Neuronal stem cell (in vitro differentiated cells): ENCODE measurements at regions not wholly inside any gene's neighbourhood (a gene's known extent, or its start where the extent isn't known, plus 50 kb on each side); places are given as distances from the start of the nearest gene placed in this dataset.
"Not testable (repeated sequence)": the region's sequence is repeated elsewhere in the genome, so short reads cannot be mapped to it uniquely, and the experiment has no call there.

Experiments used
- DNase-seq: peaks from one replicate; pipeline ENCODE4 v3.0.0-alpha.2; 2013; ENCODE audit warnings: low spot score
- H2AFZ ChIP-seq: one replicate; pipeline ENCODE4 v1.6.1; 2013; ENCODE audit warnings: mild to moderate bottlenecking, low read length, inconsistent platforms
- H2AK5ac ChIP-seq: 2 replicates; pipeline ENCODE4 v1.6.1; 2013; ENCODE audit warnings: low read depth, mild to moderate bottlenecking, inconsistent platforms, low read length, moderate library complexity, mixed read lengths
- H2BK120ac ChIP-seq: 2 replicates; pipeline ENCODE4 v1.6.1; 2013; ENCODE audit warnings: low read depth, mild to moderate bottlenecking, inconsistent platforms, low read length, moderate library complexity, mixed read lengths
- H2BK12ac ChIP-seq: one replicate; pipeline ENCODE4 v1.6.1; 2013; ENCODE audit warnings: low read length, inconsistent platforms
- H2BK15ac ChIP-seq: 2 replicates; pipeline ENCODE4 v1.6.1; 2013; ENCODE audit warnings: mild to moderate bottlenecking, low read length, inconsistent platforms, mixed read lengths
- H2BK5ac ChIP-seq: one replicate; pipeline ENCODE4 v1.6.1; 2013; ENCODE audit warnings: inconsistent platforms, mild to moderate bottlenecking, low read length, moderate library complexity
- H3K14ac ChIP-seq: one replicate; pipeline ENCODE4 v1.6.1; 2013; ENCODE audit warnings: low read length, inconsistent platforms
- H3K18ac ChIP-seq: 2 replicates; pipeline ENCODE4 v1.6.1; 2013; ENCODE audit warnings: low read length, inconsistent platforms
- H3K23ac ChIP-seq: 2 replicates; pipeline ENCODE4 v1.6.1; 2013; ENCODE audit warnings: low read depth, mild to moderate bottlenecking, mixed read lengths, low read length, inconsistent platforms; ENCODE audit not compliant: poor library complexity
- H3K27ac ChIP-seq: replicated peaks from 3 replicates; pipeline ENCODE4 v1.5.1; 2013; ENCODE audit warnings: low read length, inconsistent platforms
- H3K27me3 ChIP-seq, 3 experiments: 2 replicates each; pipeline ENCODE4 v1.6.1; 2013; ENCODE audit warnings: low read length in 3 of 3, mild to moderate bottlenecking in 2 of 3, inconsistent platforms in 1 of 3, low read depth in 1 of 3, mixed read lengths in 1 of 3, moderate library complexity in 1 of 3; ENCODE audit not compliant: control insufficient read depth in 3 of 3, insufficient read depth in 3 of 3
- H3K36me3 ChIP-seq, 2 donors: replicated peaks in 1 of 2; 2 replicates each; pipeline ENCODE4 v1.6.1; 2013; ENCODE audit warnings: low read length in 2 of 2; ENCODE audit not compliant: control insufficient read depth in 2 of 2, insufficient read depth in 2 of 2
- H3K4ac ChIP-seq: 2 replicates; pipeline ENCODE4 v1.6.1; 2013; ENCODE audit warnings: inconsistent platforms, mild to moderate bottlenecking, low read length, moderate library complexity
- H3K4me1 ChIP-seq, 2 donors: 1 replicate in 1 of 2; 2 replicates in 1 of 2; pipeline ENCODE4 v1.6.1; 2013; ENCODE audit warnings: low read length in 2 of 2, low read depth in 1 of 2; ENCODE audit not compliant: control insufficient read depth in 2 of 2, insufficient read depth in 1 of 2
- H3K4me2 ChIP-seq: one replicate; pipeline ENCODE4 v1.6.1; 2013; ENCODE audit warnings: mild to moderate bottlenecking, low read length, inconsistent platforms; ENCODE audit not compliant: insufficient read depth, poor library complexity, severe bottlenecking
- H3K4me3 ChIP-seq, 2 donors: 2 replicates each; pipeline ENCODE4 v1.5.1; 2013; ENCODE audit warnings: low read length in 2 of 2, mild to moderate bottlenecking in 2 of 2, inconsistent platforms in 1 of 2, moderate library complexity in 1 of 2
- H3K79me1 ChIP-seq: one replicate; pipeline ENCODE4 v1.6.1; 2013; ENCODE audit warnings: low read depth, mild to moderate bottlenecking, inconsistent platforms, low read length, moderate library complexity
- H3K9ac ChIP-seq: one replicate; pipeline ENCODE4 v1.6.1; 2013; ENCODE audit warnings: mild to moderate bottlenecking, low read depth, low read length, inconsistent platforms; ENCODE audit not compliant: poor library complexity
- H3K9me3 ChIP-seq, 2 donors: replicated peaks in 1 of 2; 2 replicates each; pipeline versions ENCODE3 to v1.6.1; 2013; ENCODE audit warnings: low read length in 2 of 2, mild to moderate bottlenecking in 2 of 2, inconsistent platforms in 1 of 2, low read depth in 1 of 2, mixed read lengths in 1 of 2, moderate library complexity in 1 of 2; ENCODE audit not compliant: control insufficient read depth in 2 of 2, insufficient read depth in 1 of 2
- H4K8ac ChIP-seq: one replicate; pipeline ENCODE4 v1.6.1; 2013; ENCODE audit warnings: low read depth, mild to moderate bottlenecking, inconsistent platforms, low read length, moderate library complexity
- H4K91ac ChIP-seq: one replicate; pipeline ENCODE4 v1.6.1; 2013; ENCODE audit warnings: low read length, low read depth, mild to moderate bottlenecking, inconsistent platforms; ENCODE audit not compliant: poor library complexity
- WGBS, 2 donors: extraction: QIAGEN DNeasy Blood & Tissue Kit; methylation state at CpG; one replicate each; pipeline ENCODE4 v1.1.7; 2013; ENCODE audit warnings: missing lambda C conversion rate in 2 of 2, mixed read lengths in 1 of 2; ENCODE audit not compliant: insufficient read length in 2 of 2, insufficient replicate concordance in 1 of 2; ENCODE audit errors: extremely low coverage in 2 of 2; 5-methylcytosine and 5-hydroxymethylcytosine counted together

GRCh38 chr11:127790592-127790991 lies 790.0 kb upstream of the KIRREL3 start:
- no peaks in the 10 kb centered on the region for H3K27me3 ChIP-seq
- H3K4me3 ChIP-seq: no peak overlapping the region
- H4K91ac ChIP-seq: no peak overlapping the region
- no peak overlapping the region for H2BK15ac ChIP-seq
- no peak overlapping the region for H3K14ac ChIP-seq
- H3K18ac ChIP-seq: no peak overlapping the region
- no peak overlapping the region for H3K4me2 ChIP-seq
- peaks cover 2% of the 10 kb centered on the region in 2 donors for H3K4me1 ChIP-seq
- H2BK12ac ChIP-seq: no peak overlapping the region
- H3K23ac ChIP-seq: no peak overlapping the region
- no peaks in the 10 kb centered on the region for H3K36me3 ChIP-seq
- H3K27ac ChIP-seq: no peak overlapping the region
- DNase-seq: no peak
- H4K8ac ChIP-seq: no peak overlapping the region
- WGBS, 2 donors: no CpG with 5 or more reads among the region's 4 CpGs
- H3K9ac ChIP-seq: no peak overlapping the region
- no peak overlapping the region for H2AK5ac ChIP-seq
- H3K4ac ChIP-seq: no peak overlapping the region
- no peaks in the 10 kb centered on the region for H3K79me1 ChIP-seq
- no peak overlapping the region for H2BK5ac ChIP-seq
- H2BK120ac ChIP-seq: no peak overlapping the region
- H3K9me3 ChIP-seq: no peaks in the 10 kb centered on the region
- H2AFZ ChIP-seq: peak overlapping the region; percentile 65

- Histone ChIP-seq H2BK5ac (no peak overlapping the region), H3K4ac (no peak overlapping the region), H2AFZ (peak overlapping the region; percentile 65), H4K8ac (no peak overlapping the region), H2BK12ac (no peak overlapping the region), H3K14ac (no peak overlapping the region), H3K18ac (no peak overlapping the region), H3K4me2 (no peak overlapping the region), H3K27me3 (no peaks in the 10 kb centered on the region), H3K27ac (no peak overlapping the region), H3K23ac (no peak overlapping the region), H3K36me3 (no peaks in the 10 kb centered on the region), H3K79me1 (no peaks in the 10 kb centered on the region), H4K91ac (no peak overlapping the region), H2BK15ac (no peak overlapping the region), H2BK120ac (no peak overlapping the region), H3K9me3 (peaks cover 0 to under 1% of the 10 kb centered on the region in 2 donors), H3K9ac (no peak overlapping the region), H3K4me1 (peaks cover 2% of the 10 kb centered on the region in 2 donors), H3K4me3 (no peak overlapping the region), H2AK5ac (no peak overlapping the region)
- DNase-seq: peak; percentile 24
- no CpG with 5 or more reads among the region's 7 CpGs for WGBS, 2 donors
Observed at GRCh38 chr11:127789927-127790326, 789.4 kb upstream of the KIRREL3 start.

GRCh38 chr11:127772938-127773337 lies 772.4 kb upstream of the KIRREL3 start:
- not testable (repeated sequence) for H3K18ac ChIP-seq, H3K27me3 ChIP-seq, H3K4me1 ChIP-seq, H3K79me1 ChIP-seq, H2BK12ac ChIP-seq, H2BK5ac ChIP-seq, H3K4ac ChIP-seq, H3K9me3 ChIP-seq, H3K4me3 ChIP-seq, H2BK120ac ChIP-seq, H2BK15ac ChIP-seq, H4K91ac ChIP-seq, H2AFZ ChIP-seq, H4K8ac ChIP-seq, H3K4me2 ChIP-seq, H3K14ac ChIP-seq, H3K23ac ChIP-seq, H3K27ac ChIP-seq, DNase-seq, H3K36me3 ChIP-seq, H2AK5ac ChIP-seq, H3K9ac ChIP-seq
- no CpG with 5 or more reads among the region's 4 CpGs for WGBS, 2 donors

- H3K4ac ChIP-seq, H3K4me1 ChIP-seq, H2AK5ac ChIP-seq, H3K18ac ChIP-seq, DNase-seq, H2BK15ac ChIP-seq, H3K14ac ChIP-seq, H3K4me2 ChIP-seq, H3K9ac ChIP-seq, H2AFZ ChIP-seq, H2BK12ac ChIP-seq, H2BK5ac ChIP-seq, H3K9me3 ChIP-seq, H4K8ac ChIP-seq, H3K36me3 ChIP-seq, H3K27ac ChIP-seq, H2BK120ac ChIP-seq, H3K4me3 ChIP-seq, H4K91ac ChIP-seq, H3K79me1 ChIP-seq, H3K23ac ChIP-seq, H3K27me3 ChIP-seq: not testable (repeated sequence)
- no CpG with 5 or more reads among the region's 4 CpGs for WGBS, 2 donors
Observed at GRCh38 chr11:127768931-127769330, 768.4 kb upstream of the KIRREL3 start.
